Vagina (tissue), 2 donors: ENCODE measurements at regions not wholly inside any gene's neighbourhood (a gene's known extent, or its start where the extent isn't known, plus 50 kb on each side); places are given as distances from the start of the nearest gene placed in this dataset.

ENCODE experiments used
- DNase-seq, 2 donors: peaks; one replicate each; pipeline ENCODE4 v3.0.0-alpha.2; 2017; ENCODE audit errors: extremely low spot score in 2 of 2
- H3K27ac ChIP-seq: fragments of 200-600 bp; sonication (generic); one replicate; pipeline ENCODE4 v1.5.1; 2019
- H3K27me3 ChIP-seq: fragments of 200-600 bp; sonication (generic); one replicate; pipeline ENCODE4 v1.5.1; 2019
- H3K36me3 ChIP-seq, 2 donors: fragments of 200-600 bp; sonication (generic); one replicate each; pipeline ENCODE4 v1.5.1; 2017 to 2019
- H3K4me1 ChIP-seq: fragments of 200-600 bp; sonication (generic); one replicate; pipeline ENCODE4 v1.5.1; 2019
- H3K4me3 ChIP-seq, 2 donors: fragments of 200-600 bp; sonication (generic); 1 replicate in 1 of 2; 2 replicates in 1 of 2; pipeline ENCODE4 v1.5.1; 2016 to 2019
- H3K9me3 ChIP-seq: fragments of 200-600 bp; sonication (generic); one replicate; pipeline ENCODE4 v1.5.1; 2019
- POLR2A ChIP-seq, 2 donors: fragments of 450-650 bp; IDR thresholded peaks; one replicate each; pipeline ENCODE4 v1.6.1; 2017; ENCODE audit warnings: antibody characterized with exemption in 2 of 2, mild to moderate bottlenecking in 2 of 2, moderate library complexity in 2 of 2
- POLR2AphosphoS5 ChIP-seq, 2 donors: sonication (generic); formaldehyde crosslinking; IDR thresholded peaks; one replicate each; pipeline ENCODE4 v1.9.0; 2017; ENCODE audit warnings: antibody characterized with exemption in 2 of 2, mild to moderate bottlenecking in 2 of 2, low read depth in 1 of 2; ENCODE audit not compliant: insufficient read depth in 1 of 2
- intact Hi-C: fragments of 100-400 bp; cut with DNase I; formaldehyde crosslinking; loops from one replicate; pipeline ENCODE4 v1.15.1; 2023
- TF ChIP-seq, protein P1 (sequence below), 3 experiments: fragments of 450-650 bp in 2 of 3; fragments of 200-600 bp in 1 of 3; sonication (generic) in 1 of 3; IDR thresholded peaks; one replicate each; pipeline ENCODE4 v1.5.1; 2017 to 2019; ENCODE audit warnings: antibody characterized with exemption in 3 of 3, mild to moderate bottlenecking in 2 of 3, moderate library complexity in 2 of 3

DNA sequence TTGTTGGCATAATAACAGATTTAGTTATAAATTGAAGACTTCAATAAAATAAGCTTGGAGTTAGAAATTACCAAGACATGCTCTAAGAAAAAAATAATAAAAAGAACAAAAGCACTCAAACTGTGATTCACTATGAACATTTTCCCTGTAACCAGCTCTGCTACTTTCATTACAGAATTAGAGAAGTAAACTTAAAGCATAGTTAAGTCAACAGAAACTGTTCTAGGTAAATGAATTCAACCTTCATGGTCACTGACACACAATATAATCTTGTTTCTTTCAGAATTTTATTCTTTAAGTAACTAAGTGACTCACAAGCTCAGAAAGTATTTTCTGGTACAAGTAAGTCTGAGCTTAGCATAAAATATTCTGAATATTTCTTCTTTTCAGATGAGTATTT is 136.3 kb downstream of the KLF5 start:
- DNase-seq = no peak
- Histone ChIP-seq H3K4me1 (peaks cover 9% of the 10 kb centered on the region), H3K36me3 (no peaks in the 10 kb centered on the region), H3K9me3 (no peaks in the 10 kb centered on the region), H3K27me3 (no peaks in the 10 kb centered on the region), H3K27ac (no peak overlapping the region), H3K4me3 (no peak overlapping the region)
- TF ChIP-seq POLR2AphosphoS5 (IDR thresholded peaks at IDR 0.05; ENCODE audit: insufficient read depth in 1 of 2, low read depth in 1 of 2) = no peak
- TF ChIP-seq, protein P1, sequence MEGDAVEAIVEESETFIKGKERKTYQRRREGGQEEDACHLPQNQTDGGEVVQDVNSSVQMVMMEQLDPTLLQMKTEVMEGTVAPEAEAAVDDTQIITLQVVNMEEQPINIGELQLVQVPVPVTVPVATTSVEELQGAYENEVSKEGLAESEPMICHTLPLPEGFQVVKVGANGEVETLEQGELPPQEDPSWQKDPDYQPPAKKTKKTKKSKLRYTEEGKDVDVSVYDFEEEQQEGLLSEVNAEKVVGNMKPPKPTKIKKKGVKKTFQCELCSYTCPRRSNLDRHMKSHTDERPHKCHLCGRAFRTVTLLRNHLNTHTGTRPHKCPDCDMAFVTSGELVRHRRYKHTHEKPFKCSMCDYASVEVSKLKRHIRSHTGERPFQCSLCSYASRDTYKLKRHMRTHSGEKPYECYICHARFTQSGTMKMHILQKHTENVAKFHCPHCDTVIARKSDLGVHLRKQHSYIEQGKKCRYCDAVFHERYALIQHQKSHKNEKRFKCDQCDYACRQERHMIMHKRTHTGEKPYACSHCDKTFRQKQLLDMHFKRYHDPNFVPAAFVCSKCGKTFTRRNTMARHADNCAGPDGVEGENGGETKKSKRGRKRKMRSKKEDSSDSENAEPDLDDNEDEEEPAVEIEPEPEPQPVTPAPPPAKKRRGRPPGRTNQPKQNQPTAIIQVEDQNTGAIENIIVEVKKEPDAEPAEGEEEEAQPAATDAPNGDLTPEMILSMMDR (IDR thresholded peaks at IDR 0.05) = no peak
- no peak for TF ChIP-seq POLR2A (IDR thresholded peaks at IDR 0.05)
- intact Hi-C loops = no loop called here

DNA sequence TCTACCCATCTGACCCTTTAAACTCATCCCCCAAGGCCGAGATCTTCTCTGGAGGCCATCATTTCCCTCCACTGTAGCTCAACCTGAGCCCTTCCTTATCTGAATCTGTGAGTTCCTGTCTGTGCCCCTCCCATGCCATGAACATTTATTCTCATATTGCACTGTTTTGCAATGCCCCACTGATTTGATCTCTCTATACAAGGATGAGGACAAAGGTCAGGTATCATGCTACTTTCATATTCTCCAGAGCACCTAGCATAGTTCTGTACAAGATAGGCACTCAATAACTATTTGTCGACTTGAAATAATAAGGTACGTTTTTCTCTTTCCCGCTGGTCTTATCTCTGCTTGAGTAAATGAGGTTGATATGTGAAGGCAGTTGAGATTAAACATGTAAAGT is 135.5 kb downstream of the KLF5 start:
- DNase-seq = no peak
- Histone ChIP-seq H3K36me3 (no peaks in the 10 kb centered on the region), H3K9me3 (no peaks in the 10 kb centered on the region), H3K27ac (no peak overlapping the region), H3K4me1 (peaks cover 14% of the 10 kb centered on the region), H3K27me3 (no peaks in the 10 kb centered on the region), H3K4me3 (no peak overlapping the region)
- intact Hi-C loops = no loop called here
- TF ChIP-seq POLR2A (IDR thresholded peaks at IDR 0.05) (no peak), POLR2AphosphoS5 (IDR thresholded peaks at IDR 0.05; ENCODE audit: insufficient read depth in 1 of 2, low read depth in 1 of 2) (no peak)
- TF ChIP-seq, protein P1 (IDR thresholded peaks at IDR 0.05) = no peak

DNA sequence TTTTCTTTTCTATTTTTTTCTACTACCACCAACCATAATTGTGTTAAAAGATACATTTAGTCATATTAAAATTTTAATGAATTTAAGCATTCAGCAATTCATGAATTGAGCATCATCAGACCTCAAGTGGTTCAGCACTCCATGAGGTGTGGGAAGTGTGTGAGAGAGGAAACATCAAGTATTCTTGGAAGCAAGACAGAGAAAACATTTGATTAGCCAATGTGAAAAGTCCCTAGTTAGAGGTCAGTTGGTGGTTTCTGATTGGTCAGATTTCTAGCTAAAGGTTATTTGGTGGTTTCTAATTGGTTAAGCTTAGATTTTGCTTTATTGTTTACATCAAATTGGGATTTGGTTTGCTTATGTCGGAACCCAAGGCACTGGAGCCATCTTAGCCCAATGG is 134.7 kb downstream of the KLF5 start:
- Histone ChIP-seq H3K27ac (no peak overlapping the region), H3K9me3 (no peaks in the 10 kb centered on the region)

DNA sequence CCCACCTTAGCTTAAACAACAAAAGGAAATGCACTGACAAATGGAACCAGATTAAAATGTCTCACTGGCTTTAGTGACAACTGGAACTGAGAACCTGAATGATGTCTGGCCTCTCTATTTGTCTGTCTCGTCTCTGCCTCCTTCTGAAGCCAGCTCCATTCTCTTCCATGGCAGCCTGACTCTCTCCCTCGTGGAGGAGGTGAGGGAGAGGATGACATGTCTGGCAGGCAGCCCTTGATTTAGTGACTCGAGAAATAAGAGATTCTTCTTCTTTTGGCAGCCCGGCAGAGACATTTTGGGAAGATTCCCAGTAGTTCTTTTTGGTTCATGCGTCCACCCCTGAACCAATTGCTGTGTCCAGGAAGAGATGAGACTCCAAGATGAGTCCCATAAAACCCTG is 131.7 kb downstream of the KLF5 start:
- intact Hi-C loops = no loop called here
- no peaks in the 10 kb centered on the region for H3K27me3 ChIP-seq
- TF ChIP-seq, protein P1 (IDR thresholded peaks at IDR 0.05) = no peak
- no peak for TF ChIP-seq POLR2A (IDR thresholded peaks at IDR 0.05)
- no peak for TF ChIP-seq POLR2AphosphoS5 (IDR thresholded peaks at IDR 0.05; ENCODE audit: insufficient read depth in 1 of 2, low read depth in 1 of 2)
- no peak overlapping the region for H3K27ac ChIP-seq
- H3K9me3 ChIP-seq = no peaks in the 10 kb centered on the region
- H3K4me3 ChIP-seq = no peak overlapping the region
- peaks cover 14% of the 10 kb centered on the region for H3K4me1 ChIP-seq
- no peak for DNase-seq
- no peaks in the 10 kb centered on the region for H3K36me3 ChIP-seq

More for the DNA sequence above, 134.7 kb downstream of the KLF5 start:
- intact Hi-C loops = no loop called here
- Histone ChIP-seq H3K4me3 (no peak overlapping the region), H3K36me3 (no peaks in the 10 kb centered on the region), H3K27me3 (no peaks in the 10 kb centered on the region), H3K4me1 (peaks cover 14% of the 10 kb centered on the region)
- DNase-seq = no peak
- TF ChIP-seq, protein P1 (IDR thresholded peaks at IDR 0.05) = no peak
- TF ChIP-seq POLR2A (IDR thresholded peaks at IDR 0.05) = no peak
- no peak for TF ChIP-seq POLR2AphosphoS5 (IDR thresholded peaks at IDR 0.05; ENCODE audit: insufficient read depth in 1 of 2, low read depth in 1 of 2)

DNA sequence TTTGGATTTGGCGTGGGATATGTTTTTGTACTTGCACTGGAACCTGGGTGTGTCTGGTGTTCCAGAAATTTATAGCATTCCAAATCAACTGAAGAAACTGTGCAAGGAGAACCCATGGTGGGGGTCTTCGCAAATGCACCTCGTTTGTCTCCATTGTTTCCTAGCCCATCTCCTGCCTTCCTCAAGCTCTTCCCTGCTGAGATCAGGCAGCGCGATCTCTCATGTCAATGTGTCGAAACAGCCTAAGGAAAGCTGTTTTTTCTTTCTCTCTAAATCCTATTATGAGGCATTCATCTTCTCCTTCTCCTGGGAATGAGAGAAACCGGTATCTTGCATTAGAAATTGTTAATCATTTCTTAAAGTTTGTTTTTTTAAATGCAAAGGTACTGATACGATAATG is 131.0 kb downstream of the KLF5 start:
- Histone ChIP-seq H3K27me3 (no peaks in the 10 kb centered on the region), H3K9me3 (no peaks in the 10 kb centered on the region), H3K4me1 (peaks cover 14% of the 10 kb centered on the region), H3K4me3 (no peak overlapping the region), H3K27ac (no peak overlapping the region), H3K36me3 (no peaks in the 10 kb centered on the region)
- intact Hi-C loops = no loop called here
- no peak for DNase-seq
- TF ChIP-seq POLR2A (IDR thresholded peaks at IDR 0.05) (no peak), POLR2AphosphoS5 (IDR thresholded peaks at IDR 0.05; ENCODE audit: insufficient read depth in 1 of 2, low read depth in 1 of 2) (no peak)
- TF ChIP-seq, protein P1 (IDR thresholded peaks at IDR 0.05) = no peak
